ENCODE measurements at regions not wholly inside any gene's neighbourhood (a gene's known extent, or its start where the extent isn't known, plus 50 kb on each side); places are given as distances from the start of the nearest gene placed in this dataset.

DNA sequence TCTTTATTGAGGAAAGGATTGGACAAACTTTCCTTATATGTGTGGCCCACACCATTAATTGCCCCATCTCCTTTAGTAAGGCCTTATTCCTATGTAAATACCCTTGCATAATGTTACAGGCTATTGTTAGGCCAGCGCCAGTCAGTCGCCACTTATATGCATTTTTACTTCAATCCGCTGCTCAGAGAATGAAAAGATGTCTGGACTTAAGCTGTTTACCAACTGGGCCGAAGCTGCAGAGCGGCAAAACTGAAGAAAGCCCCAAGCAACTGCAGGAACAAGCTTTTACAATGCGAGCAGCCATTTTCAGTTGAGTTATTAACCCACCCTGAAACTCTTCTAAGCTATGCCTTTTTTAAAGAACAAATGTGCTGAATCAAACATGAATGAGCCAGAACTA, 92.1 kb upstream of the OTX2 start:
- no peak for DNase-seq

DNA sequence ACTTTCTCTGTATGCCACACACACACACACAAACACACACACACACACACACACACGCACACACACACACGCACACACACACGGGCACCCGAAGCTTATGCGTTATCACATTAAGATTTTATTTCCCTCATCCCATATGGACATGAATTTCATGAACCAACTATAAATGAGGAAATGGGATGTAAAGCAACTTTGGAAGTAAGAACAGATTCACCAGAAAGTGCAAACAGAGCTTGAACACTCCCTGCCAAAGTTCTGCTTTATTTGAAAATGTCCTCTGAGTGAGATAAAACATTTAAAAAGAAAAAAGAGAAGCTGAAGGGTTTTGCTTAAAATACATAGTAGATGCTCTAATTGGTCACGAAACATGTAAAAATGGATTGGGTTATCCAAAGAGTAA, 90.4 kb upstream of the OTX2 start:
- no peak for DNase-seq

DNA sequence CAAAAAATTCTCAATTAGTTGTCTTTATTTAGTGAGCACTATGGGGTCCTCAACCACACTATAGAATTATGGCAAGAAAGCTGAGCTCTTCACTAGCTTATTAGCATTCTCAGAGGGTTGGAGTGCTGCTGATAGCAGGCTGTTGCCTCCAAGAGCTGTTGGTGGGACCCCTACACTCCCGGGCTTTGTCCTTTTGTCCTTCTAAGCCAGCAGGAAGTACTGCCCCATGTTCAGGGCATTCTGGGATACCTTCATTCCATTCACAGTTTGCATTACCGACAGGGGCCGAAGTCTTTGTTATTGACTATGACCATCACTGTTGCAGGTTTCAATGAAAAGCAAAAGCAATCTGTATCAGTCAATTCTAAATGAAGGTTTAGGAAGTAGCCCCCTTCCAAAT, 89.5 kb upstream of the OTX2 start:
- no peak for DNase-seq

DNA sequence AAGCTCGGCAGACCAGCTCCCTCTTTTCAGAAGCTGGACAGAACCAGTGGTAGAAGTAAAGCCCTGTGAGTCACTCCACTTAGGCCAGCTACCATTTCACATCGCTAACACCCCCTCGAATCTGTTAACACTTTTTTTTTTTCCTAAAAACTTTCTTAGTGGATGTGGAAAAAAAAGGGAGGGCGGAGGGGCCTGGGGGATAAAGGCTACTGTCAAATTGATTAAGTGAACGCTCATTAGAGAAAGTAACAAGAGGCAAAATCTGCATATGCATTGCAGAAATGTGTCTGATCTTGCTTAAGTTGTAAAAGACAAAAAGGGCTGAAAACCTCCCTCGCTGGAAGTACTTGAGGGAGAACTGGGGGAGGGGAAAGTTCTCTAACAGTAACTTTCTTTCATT, 86.6 kb upstream of the OTX2 start:
- no peak for DNase-seq

DNA sequence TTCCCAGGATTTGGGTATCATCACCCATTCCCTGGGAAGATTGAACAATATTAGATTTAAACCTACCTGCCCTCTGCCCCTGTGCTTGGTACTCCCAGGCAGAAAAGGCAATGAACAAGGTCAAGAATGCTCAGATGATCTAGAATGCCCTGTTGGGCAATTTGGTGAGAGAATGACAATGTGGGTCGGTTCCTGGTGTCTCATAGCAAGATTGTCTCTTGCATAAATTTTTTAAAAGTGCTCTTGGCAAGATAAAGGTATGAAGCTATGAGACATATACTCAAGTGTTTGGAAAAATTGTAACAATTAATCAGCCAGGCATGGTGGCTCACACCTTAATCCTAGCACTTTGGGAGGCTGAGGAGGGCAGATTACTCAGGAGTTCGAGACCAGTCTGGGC, 86.0 kb upstream of the OTX2 start:
- DNase-seq, result no peak

DNA sequence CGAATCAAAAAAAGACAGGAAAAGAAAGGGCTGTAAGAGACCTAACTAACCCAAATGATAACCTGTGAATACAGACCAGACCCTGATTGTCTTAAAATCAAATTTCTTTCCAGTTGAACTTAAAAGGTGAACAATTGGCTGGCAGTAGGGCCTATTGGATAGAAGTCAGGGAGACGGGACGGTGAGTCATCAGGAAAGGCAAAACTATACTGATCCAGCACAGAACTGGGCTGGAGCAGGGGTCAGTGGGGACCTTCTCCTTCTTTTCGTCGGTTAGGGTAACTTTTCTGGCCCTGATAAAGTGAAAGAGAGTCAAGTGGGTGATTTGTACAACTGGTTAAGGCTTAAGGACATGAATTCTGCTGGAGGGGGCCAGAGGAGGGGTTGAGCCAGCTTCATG, 84.9 kb upstream of the OTX2 start:
- no peak for DNase-seq

DNA sequence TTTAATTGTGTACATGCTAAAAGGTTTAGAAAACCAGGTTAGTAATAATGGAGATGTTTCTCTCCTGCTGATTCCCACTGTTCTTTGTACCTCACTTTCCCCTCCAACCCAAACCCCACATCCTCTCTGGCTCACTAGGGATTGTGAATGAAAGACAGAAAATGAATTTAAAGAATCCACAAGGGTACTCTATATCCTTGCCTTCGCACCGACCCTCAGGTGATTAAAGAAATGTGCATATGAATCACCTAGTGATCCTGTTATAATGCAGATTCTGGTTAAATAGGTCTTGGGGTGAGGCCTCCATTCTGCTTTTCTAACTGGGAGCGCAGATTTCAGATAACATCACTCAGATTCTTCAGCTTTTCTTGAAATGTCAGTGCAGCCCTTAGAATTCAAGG, 84.3 kb upstream of the OTX2 start:
- DNase-seq, result no peak

DNA sequence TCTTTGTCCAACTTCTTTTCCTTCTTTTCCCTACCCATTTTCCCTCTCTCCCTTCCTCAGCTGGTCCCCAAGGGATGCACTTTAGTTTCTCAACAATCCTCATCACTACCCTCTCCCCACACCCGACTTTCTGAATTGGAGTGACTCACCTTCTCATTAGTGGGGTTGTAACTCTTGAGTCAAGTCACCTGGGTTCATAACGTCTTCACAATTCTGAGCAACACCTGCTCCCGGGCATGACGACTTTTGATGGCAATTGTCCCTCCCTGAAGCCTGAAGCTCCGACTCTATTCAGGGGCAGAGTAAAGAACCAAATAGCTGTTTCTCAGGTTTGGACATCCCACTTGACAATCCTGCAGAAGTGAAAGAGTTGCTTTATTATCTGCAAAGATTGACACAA, 82.7 kb upstream of the OTX2 start:
- DNase-seq, result no peak

DNA sequence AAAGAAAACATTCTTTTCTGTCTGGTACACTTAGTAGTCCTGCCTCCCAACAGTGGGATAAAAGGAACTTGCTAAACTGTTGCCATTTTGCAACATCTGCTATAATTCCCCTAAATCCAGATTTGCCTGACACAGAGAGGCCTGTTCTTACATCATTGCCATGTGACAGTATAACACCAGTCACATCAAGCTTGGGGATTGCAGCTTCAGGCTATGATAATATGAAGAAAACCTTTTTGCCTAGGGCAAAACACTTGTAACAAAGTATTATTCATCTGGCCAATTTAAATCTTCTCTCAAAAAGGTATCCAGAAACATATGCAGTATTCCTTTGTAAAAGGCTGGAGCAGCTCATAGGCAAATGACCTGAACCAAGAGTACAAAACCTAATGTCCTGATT, 80.9 kb upstream of the OTX2 start:
- no peak for DNase-seq

DNA sequence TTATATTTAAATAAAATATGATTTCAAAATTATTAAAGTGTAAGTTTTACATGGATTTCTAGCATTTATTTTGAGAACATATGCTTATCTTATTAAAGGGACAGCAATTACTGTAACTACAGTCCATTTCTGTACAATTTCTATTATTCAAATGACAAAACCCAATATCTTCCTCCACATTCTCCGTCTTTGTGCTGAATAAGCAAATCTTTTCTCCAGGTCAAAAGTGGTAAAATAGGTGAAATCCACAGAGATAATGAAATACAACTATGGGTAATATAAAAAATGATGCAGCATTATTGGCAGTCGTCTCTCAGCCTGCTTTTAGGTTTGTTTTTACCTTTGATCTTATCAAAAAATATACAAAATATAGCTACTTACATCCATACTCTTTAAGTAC, 79.4 kb upstream of the OTX2 start:
- no peak for DNase-seq

DNA sequence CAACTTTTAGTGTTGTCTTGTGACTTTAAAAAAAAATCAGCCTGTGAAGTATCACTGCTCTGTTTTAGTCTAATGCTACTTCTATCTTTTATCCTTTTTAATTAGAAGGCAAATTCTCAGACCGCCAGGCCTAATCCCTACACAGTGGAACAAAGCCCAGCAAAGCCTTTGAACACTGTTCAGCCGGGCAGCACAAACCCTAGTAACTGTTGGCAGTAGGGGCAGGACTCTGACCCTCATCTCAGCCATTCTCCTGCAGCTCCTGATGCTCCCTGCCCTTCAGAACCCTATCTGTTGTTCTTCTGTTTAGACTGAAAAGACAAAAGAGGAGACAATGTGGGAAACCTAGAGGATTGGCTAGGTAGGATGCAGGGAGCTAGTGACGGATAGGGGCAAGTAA, 78.0 kb upstream of the OTX2 start:
- DNase-seq, result no peak

DNA sequence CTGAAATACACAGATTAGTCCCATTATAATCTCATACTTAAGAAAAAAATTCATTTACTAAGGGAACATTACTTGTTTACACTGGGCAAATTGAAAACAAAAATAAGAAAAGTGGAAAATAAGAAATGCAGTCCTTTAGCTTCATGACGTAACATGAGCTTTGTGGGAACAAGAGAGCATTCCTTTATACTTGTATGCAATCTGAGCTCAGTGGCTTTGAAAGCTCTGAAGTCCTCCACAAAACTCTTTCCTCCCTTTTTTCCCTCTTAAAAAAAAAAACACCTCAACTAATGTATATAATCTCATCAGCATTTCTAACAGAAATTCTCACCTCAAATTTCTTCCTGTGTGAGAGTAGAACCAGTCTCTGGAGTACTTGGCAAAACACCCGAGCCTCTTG, 76.9 kb upstream of the OTX2 start:
- no peak for DNase-seq

DNA sequence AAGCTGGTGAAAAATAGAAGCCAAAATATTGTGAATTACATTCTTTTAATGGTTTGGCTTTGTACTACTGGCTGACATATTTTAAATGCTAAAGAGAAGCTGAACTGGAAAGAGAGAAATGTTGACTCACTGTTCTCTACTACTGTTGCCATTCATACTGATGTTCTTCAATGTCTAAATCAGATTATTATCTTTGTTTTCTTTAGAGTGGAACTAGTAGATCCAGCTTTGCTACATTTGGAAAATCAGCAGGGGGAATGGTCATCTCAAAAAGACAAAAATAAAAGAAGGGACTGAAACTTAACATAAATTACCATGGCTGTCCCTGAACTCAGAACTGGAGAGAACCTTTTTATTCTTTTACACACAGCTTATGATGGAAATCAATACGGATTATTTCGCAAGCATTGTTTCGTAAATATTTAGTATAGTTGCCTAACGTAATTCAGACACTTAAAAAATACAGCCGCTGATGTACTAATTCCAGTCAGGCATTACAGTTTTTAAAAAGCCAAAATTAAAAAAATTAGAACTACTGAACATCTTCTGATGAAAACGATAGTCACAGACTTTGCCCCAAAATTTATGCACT, 76.3 kb upstream of the OTX2 start:
- DNase-seq, result no peak

DNA sequence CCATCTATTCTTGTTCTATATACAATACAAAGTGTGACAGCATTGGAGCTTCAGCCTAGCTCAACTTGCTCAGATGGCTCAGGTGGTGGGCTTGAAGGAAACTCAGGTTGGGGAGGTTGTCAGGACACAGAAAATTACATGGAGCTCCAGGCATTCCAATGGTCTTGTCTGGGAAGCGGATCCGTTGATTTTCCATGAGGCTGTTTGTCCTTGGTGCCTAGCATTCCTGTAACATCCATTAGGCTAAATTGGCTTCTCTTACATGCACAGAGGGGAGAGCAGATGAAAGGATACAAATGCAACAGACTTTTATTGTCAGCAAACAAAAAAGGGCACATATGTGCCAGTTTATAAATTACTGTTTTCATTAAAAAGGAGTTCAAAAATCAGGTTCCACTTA, 75.5 kb upstream of the OTX2 start:
- no peak for DNase-seq

DNA sequence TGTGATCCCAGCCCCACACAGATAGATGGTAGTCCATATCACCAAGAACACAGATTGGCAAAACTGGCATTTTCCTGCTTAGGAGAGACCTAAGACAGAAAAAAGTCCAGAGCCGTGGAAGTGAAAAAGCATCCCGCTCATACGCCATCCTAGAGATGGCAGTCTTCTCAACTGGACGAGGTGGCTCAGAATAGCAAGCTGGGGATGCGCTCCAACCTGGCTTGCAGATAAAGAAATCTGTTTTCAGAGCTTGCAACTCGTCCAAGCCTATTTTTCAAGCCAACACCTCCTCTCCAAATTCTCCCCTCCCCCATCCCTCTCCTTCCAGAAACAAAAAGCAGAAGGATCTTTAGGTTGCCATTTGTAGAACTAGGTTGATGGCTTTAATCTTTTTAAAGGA, 74.3 kb upstream of the OTX2 start:
- no peak for DNase-seq

DNA sequence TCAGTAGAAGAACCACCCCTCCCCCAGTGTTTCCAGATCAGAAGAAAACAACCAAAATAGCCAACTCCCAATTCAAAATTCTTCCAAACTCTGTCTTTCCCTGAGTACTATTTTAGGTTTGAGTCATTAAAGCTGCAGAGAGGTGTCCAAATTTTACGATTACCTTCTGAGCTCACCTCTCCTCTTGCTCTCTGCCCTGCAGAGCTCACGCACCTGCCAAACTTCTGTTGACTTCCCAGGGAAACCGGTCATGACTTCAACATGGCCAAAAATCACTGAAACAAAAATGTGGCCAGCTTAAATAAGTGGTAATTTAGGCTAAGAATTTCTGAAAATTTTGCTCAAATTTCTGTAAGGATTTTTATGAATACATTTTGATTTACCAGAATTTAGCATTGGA, 70.9 kb upstream of the OTX2 start:
- no peak for DNase-seq

DNA sequence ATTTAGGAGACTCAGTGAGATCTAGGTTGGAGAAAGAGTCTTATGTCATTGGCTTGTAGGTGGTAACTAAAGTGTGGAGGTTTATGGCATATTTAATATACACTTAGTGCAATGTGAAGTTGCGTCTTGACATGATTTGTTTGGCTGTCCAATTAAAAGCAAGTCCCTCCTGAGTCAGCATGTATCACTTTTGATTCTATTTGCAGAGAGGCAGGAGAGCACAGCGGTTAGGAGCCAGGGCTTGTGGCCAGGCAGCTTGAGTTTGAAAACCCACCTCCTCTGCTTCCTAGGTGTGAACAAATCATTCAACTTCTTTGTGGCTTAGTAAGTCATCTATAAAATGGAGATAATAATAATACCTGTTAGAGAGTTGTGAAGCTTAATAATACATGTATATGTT, 68.5 kb upstream of the OTX2 start:
- DNase-seq, result no peak

DNA sequence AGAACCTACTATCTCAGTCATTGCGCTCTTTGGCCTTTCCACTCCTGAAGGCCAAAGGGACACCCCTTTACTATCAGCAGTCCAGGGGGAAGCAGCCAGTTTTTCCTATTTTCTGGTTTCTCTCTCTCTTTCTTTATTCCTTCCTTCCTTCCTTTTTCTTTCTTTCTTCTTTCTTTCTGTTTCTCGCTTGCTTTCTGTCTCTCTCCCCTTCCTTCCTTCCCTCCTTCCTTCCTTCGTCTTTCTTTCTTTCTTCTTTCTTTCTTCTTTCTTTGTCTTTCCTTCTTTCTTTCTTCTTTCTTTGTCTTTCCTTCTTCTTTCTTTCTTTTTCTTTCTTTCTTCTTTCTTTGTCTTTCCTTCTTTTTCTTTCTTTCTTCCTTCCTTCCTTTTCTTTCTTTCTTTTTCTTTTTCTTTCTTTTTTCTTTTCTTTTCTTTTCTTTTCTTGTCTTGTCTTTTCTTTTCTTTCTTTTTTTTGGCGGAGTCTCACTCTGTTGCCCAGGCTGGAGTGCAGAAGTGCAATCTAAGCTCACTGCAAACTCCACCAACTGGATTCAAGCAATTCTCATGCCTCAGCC, 64.9 kb upstream of the OTX2 start:
- no peak for DNase-seq

DNA sequence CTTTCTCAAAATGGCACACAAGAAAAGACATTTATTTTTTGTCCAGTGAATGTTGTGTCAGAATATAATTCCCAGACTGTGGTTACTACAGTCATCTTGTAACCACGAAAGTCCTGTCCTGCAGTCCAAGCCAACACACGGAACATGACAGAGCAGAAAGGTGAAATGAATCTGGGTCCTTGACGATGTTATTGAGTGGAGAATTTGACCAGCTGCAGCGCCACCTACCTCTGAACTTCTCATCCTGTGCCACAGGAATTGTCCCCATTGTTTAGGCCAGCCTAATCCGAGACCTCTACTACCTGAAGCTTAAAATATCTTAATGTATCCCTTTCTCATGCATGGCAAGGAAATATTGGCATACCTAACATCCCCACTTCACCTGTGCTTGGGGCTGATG, 64.1 kb upstream of the OTX2 start:
- peak; percentile 26 for DNase-seq

DNA sequence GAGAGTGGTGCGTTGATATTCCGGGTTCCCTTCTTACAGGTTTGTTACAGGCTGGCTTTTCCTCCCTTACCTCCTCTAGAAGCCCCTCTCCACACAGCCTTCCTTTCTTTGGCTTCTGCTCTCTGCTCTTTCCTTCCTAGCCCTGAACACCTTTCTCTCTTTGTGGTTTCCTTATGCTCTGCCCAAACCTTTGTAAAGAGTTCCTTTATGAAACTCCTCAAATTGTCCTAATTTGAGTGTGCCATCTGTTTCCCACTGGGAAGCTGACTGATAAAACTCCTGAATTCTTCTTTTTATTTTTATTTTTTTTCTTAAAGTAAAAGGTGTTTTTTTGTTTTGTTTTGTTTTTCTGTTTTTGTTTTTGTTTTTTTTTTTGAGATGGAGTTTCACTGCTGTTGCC, 60.1 kb upstream of the OTX2 start:
- DNase-seq, result no peak

DNA sequence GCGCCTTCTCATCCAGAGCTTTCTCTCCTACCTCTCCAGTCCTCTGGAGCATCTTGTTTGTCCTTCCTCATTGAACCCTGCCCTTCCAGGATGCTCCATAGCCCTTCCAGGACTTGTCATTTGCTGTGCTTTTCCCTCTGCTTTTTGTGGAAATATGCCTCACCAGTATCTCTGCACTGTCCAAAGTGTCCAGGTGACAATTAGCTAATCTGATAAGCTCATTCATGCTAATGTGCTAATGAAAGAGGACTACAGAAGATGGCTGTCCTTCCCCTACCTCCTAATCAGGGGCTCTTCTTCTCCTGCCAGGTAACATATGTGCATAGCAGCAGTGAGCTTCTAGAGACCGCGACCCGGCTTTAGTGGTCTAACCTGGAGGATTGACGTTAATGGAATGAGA, 58.4 kb upstream of the OTX2 start:
- DNase-seq, result no peak

DNA sequence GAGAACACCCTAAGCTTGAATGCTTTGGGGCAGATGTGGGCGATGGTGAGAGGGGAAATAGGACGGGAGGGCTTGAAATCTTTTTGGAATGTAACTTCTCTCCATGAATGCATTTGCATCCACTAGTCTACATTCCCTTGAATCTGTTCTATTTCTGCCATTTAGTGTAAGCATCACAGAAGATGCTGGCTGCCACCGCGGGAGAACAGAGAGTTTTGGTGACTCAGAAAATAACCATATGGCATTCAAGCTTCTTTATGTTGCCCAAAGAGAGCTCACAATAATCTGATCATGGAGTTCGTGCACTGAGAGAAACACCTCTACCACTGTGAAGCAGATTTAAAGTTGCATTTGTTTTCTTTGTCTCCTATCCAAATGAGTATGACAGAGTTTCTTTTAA, 52.6 kb upstream of the OTX2 start:
- peak; percentile 21 for DNase-seq

DNA sequence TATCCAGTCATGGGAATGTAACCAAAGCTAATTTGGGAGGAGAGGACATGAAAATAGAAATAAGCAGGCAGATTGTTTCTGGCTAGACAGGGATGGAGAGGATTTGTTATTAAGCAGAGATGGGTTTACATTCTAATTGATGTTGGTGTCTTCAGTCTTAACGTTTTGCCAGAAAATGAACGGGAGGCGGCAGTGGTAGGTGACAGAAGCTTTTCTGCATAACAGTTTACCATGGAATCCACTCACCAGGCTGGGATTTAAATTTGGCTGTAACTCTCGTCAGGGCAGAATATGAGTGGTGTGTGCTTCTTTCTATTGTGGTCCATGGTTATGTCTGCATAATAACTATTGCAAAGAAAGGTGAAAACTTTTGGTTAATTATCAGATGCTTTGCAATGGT, 50.2 kb upstream of the OTX2 start:
- no peak for DNase-seq

Data from NCI-H1694 treated with DMSO at 0.1 percent for 48 hours (cell line).